Frontal cortex (tissue), 3 donors: ENCODE measurements at regions not wholly inside any gene's neighbourhood (a gene's known extent, or its start where the extent isn't known, plus 50 kb on each side); places are given as distances from the start of the nearest gene placed in this dataset.

Experiments
- DNase-seq, 2 donors: peaks; one replicate each; pipeline ENCODE4 v3.0.0; 2012; ENCODE audit warnings: low spot score in 2 of 2
- FAIRE-seq: peaks from 2 replicates; lab custom pipeline; 2012; peaks lifted over from hg19 to GRCh38; lab: Jason Lieb, UNC
- donor health status: control.
- donor health status: control.
- donor health status: control.

DNA sequence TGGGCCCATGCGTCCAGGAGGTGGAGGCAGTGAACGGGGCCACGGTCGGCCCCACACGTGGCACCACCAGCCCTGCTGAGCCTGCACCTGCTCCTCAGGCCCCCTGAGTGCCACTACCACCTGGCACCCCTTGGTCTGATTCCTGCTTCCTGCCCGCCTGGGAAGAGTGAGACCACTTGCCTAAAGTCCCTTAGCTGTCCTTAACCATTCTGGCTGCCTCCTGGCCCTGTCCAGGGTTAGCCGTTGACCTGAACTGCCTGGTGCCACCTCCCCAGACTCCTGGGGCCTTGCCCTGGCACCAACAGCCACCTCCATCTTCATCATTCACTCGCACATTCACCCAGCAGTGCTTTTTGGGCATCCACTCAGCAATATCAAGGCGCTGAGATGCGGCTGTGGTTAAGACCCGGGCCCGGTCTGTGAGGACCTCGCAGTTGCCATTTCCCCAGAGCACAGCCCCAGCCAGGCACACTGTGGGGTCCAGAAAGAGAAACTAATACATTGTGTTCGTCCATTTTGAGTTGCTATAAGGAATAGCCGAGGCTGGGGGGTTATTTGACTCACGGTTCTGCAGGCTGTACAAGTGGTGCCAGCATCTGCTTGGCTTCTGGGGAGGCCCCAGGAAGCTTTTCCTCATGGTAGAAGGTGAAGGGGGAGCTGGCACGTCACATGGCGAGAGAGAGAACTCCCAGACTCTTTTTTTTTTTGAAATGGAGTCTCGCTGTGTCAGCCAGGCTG is 318.4 kb downstream of the SEC14L1 start:
- no peak for FAIRE-seq

DNA sequence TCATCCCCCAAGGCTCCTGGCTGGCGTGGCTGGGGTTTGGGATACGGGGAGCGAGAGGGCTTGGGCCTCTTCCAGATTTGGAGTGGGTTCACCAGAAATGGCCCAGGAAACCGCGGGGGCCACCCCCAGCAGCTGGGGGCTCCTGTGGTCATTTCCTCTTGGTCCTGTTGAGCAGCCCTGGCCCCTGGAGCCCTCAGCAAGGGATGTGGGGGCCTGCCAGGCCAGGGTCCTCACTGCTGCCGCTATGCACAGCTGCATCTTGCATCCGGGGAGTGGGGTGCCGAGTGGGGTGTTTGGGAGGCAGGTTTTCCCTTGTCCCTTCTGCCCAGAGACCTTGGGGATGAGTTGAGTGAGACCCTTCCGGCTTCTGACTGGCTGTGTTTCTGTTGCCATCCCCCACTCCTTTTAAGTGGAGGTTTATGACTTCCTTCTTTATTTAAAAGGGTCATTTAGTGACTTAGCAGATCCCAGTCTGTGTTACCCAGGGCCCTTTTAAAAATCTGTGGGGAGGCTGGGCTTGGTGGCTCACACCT is 319.8 kb downstream of the SEC14L1 start:
- no peak for FAIRE-seq
- DNase-seq: no peak

More for the DNA sequence above, 318.4 kb downstream of the SEC14L1 start:
- no peak for DNase-seq

DNA sequence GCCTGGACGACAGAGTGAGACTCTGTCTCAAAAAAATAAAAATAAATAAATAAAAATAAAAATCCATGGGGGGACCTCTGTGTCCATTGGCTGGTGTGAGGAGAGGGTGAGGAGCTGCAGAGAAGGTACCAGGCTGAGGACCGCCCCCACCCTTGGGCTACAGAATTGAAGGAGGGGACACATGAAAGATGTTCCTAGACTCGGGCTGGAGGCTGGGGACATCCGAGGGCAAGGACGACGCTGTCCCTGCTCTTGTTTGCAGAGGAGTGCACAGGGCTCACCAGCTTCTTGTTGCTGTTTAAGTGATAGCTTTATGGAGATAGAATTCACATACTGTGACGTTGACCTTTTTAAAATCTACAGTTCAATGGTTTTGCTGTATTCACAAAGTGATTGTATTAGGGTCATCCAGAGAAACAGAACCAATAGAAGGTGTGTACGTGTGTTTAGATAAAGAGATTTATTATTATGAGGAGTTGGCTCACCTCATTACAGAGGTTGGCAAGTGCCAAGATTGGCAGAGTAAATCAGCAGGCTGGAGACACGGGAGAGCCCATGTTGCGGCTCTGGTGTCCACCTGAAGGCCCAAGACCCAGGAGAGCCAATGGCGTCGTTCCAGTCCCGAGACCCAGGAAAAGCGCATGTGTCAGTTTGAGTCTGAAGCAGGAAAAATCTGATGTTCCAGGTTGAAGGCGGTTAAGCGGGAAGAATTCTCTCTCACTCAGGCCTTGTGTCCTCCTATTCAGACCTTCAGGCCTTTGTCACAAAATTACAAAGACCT is 320.7 kb downstream of the SEC14L1 start:
- FAIRE-seq (no peak), DNase-seq (no peak)

DNA sequence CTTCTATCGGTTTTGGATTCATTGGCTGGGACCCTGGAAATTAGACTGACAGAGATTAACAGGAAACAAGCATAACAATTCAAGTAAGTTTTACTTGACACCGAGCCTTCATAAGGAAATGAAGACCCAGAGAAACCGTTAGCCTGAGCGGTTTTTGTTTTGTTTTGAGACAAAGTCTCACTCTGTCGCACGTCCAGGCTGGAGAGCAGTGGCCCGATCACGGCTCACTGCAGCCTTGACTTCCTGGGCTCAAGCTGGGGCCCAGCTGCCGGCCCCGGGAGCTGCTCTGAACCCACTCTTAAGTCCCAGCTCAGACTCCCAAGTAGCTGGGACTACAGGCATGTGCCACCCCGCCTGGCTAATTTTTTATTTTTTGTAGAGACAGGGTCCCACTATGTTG is 321.3 kb downstream of the SEC14L1 start:
- no peak for FAIRE-seq

DNA sequence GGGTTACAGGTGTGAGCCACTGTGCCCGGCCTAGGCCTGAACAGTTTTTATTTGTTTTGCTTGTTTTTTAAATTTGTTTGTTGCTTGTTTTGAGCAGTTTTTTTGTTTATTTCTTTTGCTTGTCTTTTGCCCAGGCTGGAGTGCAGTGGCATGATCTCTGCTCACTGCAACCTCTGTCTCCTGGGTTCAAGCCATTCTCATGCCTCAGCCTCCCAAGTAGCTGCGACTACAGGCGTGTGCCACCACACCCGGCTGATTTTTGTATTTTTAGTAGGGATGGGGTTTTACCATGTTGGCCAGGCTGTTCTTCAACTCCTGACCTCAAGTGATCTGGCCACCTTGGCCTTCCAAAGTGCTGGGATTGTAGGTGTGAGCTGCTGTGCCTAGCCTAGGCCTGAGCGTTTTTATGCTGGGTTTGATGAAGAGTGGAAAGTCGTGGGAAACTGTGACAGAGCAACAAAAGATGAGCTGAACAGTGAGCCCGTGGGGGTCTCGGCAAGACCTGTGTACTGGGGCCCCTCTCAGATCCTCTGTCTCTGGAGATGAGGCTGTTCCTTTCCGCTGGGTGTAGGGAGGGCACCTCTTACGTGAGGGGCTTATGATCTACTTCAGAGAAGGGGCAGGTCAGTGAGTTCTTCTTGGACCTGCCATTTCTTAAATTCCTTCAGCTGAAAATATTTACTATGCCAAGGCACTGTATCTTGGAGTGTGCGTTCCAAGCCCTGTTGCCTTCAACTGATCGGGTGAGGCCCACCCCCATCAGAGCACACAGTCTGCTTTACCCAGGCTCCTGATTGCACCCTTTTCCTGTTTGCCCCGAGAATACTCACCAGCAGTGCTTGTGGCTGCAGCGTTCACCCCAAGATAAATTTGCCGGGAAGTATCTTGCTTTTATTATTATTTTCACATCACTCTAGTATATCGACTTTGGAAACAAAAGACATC is 322.1 kb downstream of the SEC14L1 start:
- DNase-seq (no peak), FAIRE-seq (no peak)

More for the DNA sequence above, 321.3 kb downstream of the SEC14L1 start:
- no peak for DNase-seq

DNA sequence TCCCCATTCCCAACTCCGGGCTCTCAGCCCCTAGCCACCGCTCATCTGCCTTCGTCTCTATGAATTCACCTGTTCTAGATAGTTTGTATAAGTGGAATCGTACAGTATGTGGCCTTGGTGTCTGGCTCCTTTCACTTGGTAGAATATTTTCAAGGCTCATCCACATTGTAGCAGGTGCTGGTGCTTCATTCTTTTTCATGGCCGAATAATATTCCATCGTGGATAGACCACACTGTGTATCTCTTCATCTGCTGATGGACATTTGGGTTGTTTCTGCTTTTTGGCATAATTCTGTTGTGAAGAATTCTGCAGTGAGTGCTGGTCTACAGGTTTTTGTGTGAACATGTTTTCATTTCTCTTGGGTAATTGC is 324.2 kb downstream of the SEC14L1 start:
- FAIRE-seq: no peak
- no peak for DNase-seq

DNA sequence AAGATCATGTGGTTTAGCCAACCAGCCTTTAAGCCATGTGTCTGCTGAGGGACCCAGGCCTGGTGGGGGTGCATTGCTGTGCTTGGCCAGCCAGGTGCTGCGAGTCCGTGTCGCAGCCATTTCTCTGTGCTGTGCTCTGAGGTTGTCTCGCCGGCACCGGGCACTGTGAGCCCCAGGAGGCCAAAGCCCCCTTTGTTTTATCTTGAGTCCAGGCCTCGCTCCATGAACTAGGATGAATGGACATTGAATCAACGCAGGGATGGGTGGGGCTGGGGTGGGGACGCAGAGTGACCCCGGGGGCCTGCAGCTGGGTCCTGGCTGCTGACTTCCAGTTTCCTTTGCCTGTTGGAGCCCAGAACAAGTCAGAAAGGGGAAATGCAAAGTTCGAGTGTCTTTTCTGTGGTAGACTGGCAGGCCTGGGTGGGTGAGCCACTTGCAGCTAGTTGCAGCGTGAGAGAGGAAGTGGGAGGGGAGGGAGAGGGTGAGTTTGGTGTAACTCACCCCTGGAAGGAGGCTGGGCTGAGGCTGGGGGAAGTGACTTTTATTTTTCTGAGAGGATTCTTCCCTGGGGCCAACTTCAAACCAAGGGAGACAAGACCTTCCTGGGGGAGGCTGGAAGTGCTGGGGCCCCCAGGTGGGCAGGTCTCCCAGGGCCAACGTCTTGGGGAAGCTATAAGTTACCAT is 324.7 kb downstream of the SEC14L1 start:
- no peak for DNase-seq
- no peak for FAIRE-seq

DNA sequence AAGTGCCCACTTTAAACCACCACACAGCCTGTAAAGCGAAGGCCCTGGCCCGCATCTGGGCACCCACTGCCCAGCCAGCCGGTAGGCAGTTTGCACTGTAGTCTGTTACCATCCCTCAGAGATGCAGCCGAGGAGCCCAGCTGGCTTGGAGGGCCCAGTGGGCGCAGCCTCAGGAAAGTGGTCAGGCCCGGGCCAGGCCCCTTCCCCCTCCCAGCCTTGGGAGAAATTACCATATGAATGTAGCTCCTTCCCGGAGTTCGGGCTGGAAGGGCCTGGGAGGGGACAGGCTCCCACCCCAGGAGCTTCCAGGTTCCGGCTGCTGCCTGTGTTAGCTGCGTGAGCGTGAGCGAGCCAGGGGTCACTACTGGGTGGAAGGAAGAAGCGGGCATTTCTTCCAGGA is 325.4 kb downstream of the SEC14L1 start:
- DNase-seq (no peak), FAIRE-seq (no peak)

DNA sequence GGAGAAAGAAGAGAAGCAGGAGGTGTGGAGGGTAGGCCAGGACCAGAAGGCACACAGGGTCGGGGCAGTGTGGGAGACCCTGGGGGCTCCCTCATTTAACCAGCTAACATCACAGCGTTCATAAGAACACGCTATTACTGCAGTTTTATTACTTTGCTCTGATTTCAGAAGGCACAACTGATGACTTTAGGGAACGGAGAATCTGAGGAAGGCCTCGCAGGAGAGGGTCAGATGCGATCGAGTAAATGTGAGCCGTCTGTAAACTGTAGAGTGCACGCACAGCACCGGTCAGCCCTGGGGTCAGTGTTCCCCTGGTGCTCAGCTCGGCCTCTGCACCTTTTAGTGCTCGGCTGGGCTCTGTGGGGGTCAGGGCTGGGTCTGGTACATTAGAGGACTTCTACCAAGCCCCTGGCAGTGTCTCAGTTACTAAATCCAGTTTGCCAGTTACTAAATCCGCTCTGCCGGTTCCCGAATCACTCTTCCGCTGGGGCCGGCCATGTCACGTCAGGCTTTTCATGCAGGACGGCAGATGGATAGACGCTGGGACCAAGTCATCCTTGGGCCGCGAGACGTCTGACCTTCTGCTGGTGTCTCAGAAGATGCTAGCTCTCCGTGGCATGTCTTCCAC is 325.9 kb downstream of the SEC14L1 start:
- DNase-seq (no peak), FAIRE-seq (no peak)

DNA sequence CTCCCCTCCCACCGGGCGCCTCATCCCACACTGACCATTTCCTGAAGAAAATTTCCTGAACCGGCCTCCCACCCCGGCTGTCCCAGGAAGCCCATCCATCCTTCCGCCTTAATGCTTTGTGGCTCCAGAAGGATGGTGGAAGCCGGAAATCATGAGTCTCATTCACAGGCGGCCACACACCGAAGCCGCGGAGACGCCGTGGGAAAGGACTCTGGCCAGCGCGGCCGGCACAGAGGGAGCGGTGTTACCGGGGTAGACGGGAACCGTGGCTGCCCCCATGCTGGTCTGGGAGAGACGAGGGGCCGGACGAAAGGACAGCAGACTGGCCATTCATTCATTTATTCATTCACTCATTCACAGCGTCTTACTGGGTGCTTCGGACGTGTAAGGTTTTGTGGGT is 326.8 kb downstream of the SEC14L1 start:
- no peak for DNase-seq
- FAIRE-seq: no peak

DNA sequence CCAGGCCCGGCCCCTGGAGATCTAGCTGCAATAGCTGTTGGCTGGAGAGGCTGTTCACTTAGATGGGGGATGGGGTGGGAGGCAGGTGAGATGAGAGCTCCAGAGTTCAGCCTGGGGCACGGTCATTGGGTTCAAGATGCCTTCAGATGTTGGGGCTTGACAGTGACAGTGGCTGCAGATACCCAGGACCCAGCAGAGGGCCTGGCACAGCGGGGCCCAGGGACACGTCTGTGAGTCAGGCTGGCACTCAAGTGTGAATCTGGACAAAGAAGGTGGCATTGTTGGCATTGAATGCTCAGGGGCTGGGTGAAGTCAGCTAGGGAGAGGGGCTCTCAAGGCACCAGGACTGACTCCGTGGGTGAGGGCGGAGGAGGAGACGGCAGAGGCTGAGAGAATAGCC is 328.1 kb downstream of the SEC14L1 start:
- DNase-seq (no peak), FAIRE-seq (no peak)

DNA sequence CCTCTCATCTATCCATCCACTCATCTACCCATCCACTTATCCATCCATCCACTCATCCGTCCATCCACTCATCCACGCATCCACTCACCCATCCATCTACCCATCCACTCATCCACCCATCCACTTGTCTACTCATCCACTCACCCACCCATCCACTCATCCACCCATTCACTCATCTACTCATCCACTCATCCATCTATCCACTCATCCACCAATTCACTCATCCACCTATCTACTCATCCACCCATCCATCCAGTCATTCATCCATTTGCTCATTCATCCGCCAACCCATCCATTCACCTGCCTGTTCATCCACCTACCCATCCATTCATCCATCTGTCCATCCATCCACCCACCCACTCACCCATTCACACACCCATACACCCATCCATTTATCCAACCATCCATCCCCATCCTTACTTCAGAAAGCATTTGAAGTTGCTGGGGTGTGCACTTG is 329.6 kb downstream of the SEC14L1 start:
- no peak for FAIRE-seq

DNA sequence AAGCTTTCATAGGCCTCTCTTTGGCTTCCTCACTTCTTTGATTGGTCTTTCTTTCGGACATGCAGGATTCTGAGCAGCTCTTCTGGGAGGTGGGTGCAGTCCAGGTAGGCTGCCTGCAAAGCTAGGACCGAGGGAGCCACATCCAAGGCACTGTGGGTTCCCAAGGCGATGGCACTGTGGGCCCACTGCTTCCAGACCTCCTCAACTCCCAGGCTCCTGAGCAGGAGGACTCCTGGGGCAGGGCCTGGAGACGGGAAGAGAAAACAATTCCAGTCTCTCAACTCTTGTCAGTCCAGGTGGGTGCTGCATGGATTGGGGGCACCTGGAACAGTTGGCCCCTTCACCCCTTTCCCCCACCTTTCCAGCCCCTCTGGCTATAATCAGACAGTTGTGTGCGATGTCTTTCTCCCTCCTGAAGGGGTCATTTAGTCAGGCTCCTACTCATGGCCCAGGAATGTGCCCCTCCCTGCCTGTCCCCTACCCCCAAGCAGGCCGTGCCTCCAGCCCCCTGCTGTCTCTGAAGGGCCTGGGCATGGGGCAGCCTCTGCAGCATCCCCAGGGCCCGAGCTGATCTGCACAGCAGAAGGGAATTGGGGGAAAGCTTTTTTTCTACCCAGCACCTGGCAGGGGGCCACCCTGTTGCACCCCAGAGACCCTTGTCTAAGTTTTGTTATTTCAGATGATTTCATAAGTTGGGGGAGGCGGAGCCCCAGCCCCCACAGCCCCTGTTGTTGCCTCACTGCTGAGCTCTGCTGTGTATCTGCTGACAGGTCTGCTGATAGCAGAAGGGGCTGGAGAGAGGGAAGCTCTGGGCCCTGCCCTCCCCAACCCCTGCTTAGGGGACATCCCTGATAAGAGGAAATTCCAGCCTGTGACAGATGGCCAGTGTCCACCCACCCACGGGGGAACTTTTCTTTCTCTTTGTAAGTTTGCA is 330.3 kb downstream of the SEC14L1 start:
- no peak for FAIRE-seq
- no peak for DNase-seq

More for the DNA sequence above, 329.6 kb downstream of the SEC14L1 start:
- DNase-seq: no peak

DNA sequence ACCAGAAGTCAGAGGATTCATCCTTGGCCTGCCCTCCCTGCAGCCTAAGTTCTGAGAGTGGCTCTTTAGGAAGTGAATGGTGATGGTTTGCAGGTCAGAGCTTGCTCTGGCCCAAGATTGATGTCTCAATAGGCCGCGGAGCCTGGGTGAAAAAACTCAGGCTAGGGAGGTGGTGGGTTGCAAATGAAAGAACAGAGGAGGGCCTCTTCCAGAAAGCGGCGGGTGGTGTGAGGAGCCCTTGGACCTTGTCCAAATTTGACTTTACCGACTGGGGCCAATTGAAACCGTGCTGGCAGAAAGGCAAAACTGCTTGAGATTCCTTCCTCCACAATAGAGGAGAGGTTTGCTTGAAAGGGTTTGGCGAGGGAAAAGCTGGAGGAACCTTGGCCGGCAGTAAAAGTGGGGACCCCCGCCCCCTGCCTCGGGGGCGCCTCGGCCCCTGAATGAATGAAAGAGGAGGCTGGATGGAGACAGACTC is 331.3 kb downstream of the SEC14L1 start:
- DNase-seq (no peak), FAIRE-seq (no peak)

DNA sequence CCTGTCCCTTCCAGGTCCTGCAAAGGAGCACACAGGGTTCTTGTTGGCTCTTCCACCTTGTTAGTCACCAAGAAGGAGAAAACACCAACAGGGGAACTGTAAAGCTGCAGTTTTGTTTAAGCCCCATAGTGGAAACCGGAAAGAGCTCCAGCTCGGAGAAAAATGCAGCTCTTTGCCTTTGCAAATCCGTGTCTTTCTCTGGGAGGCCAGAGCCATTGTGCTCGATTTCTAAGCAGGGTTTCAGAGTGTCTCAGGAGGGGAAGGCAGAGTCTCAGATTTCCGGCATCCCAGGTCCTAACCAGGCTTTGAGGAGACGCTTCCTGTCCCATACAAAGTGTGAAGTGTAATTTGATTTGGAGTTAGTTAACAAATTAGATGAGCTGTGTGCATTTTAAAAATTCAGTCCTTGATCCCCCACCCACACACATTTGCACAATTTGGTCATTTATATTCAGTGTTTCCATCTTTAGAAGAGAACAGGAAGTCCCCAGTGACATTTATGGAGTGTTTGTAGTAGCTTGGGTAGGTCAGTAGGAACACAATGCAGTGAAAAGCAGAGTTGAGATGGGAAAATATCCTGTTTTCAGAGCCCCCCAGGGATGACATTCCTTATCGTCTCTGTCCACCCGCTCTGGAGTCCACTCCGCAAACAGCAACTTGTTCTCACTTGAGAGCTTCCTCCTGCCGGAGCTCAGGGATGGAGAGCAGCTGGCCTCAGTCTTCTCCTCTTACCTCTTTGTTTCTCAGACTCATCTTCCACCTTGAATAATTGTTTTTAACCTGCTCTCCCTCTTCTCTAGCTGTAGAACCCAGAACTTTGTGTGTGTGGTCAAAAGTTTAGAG is 331.9 kb downstream of the SEC14L1 start:
- FAIRE-seq (no peak), DNase-seq (no peak)

DNA sequence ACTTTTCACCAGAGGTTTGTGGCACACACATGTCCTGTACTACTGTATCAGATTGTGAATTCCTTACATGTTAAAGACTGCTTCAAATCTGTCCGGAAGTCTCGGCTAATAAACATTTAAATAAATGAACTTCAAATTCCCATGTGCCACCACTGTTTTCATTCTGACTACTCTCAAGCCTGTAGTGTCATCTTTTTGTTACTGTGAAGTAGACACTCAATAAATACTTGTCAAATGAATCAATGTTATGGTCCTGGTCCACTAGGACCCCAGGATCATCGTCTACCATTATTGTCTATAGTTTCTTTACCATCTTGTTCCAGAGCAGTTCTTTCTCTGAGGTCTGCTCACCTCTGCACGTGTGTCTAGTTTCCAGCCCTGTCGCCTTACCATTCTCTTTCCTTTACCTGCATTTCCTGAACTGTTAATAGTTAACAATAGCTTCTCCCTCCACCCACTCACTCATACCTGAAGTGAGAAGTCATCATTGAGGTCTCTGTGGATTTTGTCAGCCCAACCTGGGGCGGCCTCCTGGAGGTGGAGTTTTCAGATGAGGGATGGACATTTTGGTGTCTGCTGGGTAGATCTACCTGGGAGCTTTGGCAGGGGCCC is 333.0 kb downstream of the SEC14L1 start:
- DNase-seq: no peak
- no peak for FAIRE-seq
